ENCODE measurements at regions not wholly inside any gene's neighbourhood (a gene's known extent, or its start where the extent isn't known, plus 50 kb on each side); places are given as distances from the start of the nearest gene placed in this dataset.

DNA sequence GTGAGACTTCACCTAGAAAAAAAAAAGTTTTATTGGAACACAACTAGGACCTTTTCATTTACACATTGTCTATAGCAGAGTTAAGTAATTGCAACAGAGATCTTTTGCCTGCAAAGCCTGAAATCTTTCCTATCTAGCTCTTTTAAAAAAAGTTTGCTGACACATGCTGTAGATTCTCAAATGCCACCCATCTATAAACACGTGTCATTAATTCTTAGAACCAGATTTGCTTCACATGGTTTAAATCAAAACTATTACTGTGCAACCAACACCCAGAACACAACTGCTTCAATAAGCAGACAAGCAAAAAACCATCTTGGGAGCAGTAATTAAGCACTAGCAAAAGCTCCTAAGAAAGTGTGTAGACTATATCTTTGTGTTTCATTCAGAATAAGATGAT lies 55.0 kb downstream of the OXSM start:
- POLR2A ChIA-PET: no interaction called here
- Histone ChIP-seq H3K27me3 (ENCODE audit: insufficient read depth) (no peaks in the 10 kb centered on the region), H3K9me3 (no peaks in the 10 kb centered on the region)

DNA sequence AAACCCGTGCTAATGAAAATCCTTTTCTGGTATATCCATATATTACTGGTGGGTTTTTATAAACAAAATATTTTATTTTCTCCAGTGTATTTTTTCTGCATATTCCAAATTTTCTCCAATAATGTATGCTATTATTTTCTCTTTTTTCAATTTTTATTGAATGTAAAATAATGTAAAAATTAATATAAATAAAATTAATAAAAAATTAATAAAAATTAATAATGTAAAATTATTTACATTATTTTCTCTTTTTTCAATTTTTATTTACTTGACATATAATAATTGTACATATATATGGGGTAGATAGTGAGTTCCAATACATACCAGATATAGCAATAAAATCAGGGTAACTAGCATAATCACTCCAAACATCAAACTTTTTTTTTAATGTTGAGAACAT lies 56.4 kb downstream of the OXSM start:
- H3K27me3 ChIP-seq (ENCODE audit: insufficient read depth): no peaks in the 10 kb centered on the region
- DNase-seq: no peak
- CTCF ChIA-PET: interaction anchor here (1.1 to 3.7 kb wide), 4 partner anchors 10 to 866 kb away, joined by 3 to 21 read pairs (median 5); no protein-coding TSS in a partner anchor
- no peak overlapping the region for H3K27ac ChIP-seq (ENCODE audit: low read depth in 2 of 2, low read length in 1 of 2)
- POLR2A ChIA-PET: no interaction called here
- H3K4me1 ChIP-seq (ENCODE audit: control insufficient read depth in 1 of 2, insufficient read depth in 2 of 2, low read depth in 1 of 2, low read length in 1 of 2): no peaks in the 10 kb centered on the region
- H3K4me2 ChIP-seq: no peak overlapping the region
- H3K36me3 ChIP-seq (replicated peaks in 1 of 2; ENCODE audit: control insufficient read depth in 1 of 2, insufficient read depth in 2 of 2, low read length in 1 of 2): no peaks in the 10 kb centered on the region
- H3K79me2 ChIP-seq (ENCODE audit: insufficient read depth): no peaks in the 10 kb centered on the region
- H3F3A ChIP-seq (replicated peaks; ENCODE audit: insufficient read depth): no peaks in the 10 kb centered on the region
- no peaks in the 10 kb centered on the region for H3K9me2 ChIP-seq
- no peaks in the 10 kb centered on the region for H3K9me3 ChIP-seq
- WGBS (ENCODE audit: low lambda C conversion rate): 76% methylated on average over 1 of the region's 1 CpG
- H3K9ac ChIP-seq: no peak overlapping the region
- no peak overlapping the region for H2AFZ ChIP-seq (ENCODE audit: low read depth)
- no peaks in the 10 kb centered on the region for H4K20me1 ChIP-seq (ENCODE audit: insufficient read depth)
- H3K4me3 ChIP-seq (ENCODE audit: low read depth in 2 of 2, low read length in 1 of 2): no peak overlapping the region
- TF ChIP-seq MXI1 (IDR thresholded peaks at IDR 0.05; ENCODE audit: low read depth, low read length) (no peak), TAF1 (IDR thresholded peaks at IDR 0.05; ENCODE audit: borderline replicate concordance, low read depth, low read length) (no peak), ZBTB33 (IDR thresholded peaks at IDR 0.05; ENCODE audit: borderline replicate concordance, low read depth) (no peak), NFIC (IDR thresholded peaks at IDR 0.05; ENCODE audit: borderline replicate concordance) (no peak), USF1 (IDR thresholded peaks at IDR 0.05; ENCODE audit: borderline replicate concordance, low read depth) (no peak), RCOR1 (IDR thresholded peaks at IDR 0.05; ENCODE audit: low read length) (no peak), SIN3A (IDR thresholded peaks at IDR 0.05; ENCODE audit: borderline replicate concordance, low read depth, low read length) (no peak), CHD2 (IDR thresholded peaks at IDR 0.05; ENCODE audit: low read length, partially characterized antibody) (no peak), FOSL2 (IDR thresholded peaks at IDR 0.05; ENCODE audit: borderline replicate concordance, low read depth) (no peak), FOXM1 (IDR thresholded peaks at IDR 0.05; ENCODE audit: low read depth) (no peak), IRF3 (IDR thresholded peaks at IDR 0.05; ENCODE audit: low read depth, low read length) (no peak)
- TF ChIP-seq, protein P1, sequence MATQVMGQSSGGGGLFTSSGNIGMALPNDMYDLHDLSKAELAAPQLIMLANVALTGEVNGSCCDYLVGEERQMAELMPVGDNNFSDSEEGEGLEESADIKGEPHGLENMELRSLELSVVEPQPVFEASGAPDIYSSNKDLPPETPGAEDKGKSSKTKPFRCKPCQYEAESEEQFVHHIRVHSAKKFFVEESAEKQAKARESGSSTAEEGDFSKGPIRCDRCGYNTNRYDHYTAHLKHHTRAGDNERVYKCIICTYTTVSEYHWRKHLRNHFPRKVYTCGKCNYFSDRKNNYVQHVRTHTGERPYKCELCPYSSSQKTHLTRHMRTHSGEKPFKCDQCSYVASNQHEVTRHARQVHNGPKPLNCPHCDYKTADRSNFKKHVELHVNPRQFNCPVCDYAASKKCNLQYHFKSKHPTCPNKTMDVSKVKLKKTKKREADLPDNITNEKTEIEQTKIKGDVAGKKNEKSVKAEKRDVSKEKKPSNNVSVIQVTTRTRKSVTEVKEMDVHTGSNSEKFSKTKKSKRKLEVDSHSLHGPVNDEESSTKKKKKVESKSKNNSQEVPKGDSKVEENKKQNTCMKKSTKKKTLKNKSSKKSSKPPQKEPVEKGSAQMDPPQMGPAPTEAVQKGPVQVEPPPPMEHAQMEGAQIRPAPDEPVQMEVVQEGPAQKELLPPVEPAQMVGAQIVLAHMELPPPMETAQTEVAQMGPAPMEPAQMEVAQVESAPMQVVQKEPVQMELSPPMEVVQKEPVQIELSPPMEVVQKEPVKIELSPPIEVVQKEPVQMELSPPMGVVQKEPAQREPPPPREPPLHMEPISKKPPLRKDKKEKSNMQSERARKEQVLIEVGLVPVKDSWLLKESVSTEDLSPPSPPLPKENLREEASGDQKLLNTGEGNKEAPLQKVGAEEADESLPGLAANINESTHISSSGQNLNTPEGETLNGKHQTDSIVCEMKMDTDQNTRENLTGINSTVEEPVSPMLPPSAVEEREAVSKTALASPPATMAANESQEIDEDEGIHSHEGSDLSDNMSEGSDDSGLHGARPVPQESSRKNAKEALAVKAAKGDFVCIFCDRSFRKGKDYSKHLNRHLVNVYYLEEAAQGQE (IDR thresholded peaks at IDR 0.05; ENCODE audit: low read depth, low read length): no peak
- TF ChIP-seq, protein P2, sequence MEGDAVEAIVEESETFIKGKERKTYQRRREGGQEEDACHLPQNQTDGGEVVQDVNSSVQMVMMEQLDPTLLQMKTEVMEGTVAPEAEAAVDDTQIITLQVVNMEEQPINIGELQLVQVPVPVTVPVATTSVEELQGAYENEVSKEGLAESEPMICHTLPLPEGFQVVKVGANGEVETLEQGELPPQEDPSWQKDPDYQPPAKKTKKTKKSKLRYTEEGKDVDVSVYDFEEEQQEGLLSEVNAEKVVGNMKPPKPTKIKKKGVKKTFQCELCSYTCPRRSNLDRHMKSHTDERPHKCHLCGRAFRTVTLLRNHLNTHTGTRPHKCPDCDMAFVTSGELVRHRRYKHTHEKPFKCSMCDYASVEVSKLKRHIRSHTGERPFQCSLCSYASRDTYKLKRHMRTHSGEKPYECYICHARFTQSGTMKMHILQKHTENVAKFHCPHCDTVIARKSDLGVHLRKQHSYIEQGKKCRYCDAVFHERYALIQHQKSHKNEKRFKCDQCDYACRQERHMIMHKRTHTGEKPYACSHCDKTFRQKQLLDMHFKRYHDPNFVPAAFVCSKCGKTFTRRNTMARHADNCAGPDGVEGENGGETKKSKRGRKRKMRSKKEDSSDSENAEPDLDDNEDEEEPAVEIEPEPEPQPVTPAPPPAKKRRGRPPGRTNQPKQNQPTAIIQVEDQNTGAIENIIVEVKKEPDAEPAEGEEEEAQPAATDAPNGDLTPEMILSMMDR (IDR thresholded peaks at IDR 0.05): no peak

More for the DNA sequence above, 55.0 kb downstream of the OXSM start:
- WGBS (ENCODE audit: low lambda C conversion rate): 29% methylated on average over 1 of the region's 1 CpG
- Histone ChIP-seq H3K36me3 (replicated peaks in 1 of 2; ENCODE audit: control insufficient read depth in 1 of 2, insufficient read depth in 2 of 2, low read length in 1 of 2) (no peaks in the 10 kb centered on the region), H3K9me2 (no peaks in the 10 kb centered on the region), H4K20me1 (ENCODE audit: insufficient read depth) (no peaks in the 10 kb centered on the region), H3K4me3 (ENCODE audit: low read depth in 2 of 2, low read length in 1 of 2) (no peak overlapping the region), H3K27ac (ENCODE audit: low read depth in 2 of 2, low read length in 1 of 2) (no peak overlapping the region), H3F3A (replicated peaks; ENCODE audit: insufficient read depth) (no peaks in the 10 kb centered on the region), H3K4me1 (ENCODE audit: control insufficient read depth in 1 of 2, insufficient read depth in 2 of 2, low read depth in 1 of 2, low read length in 1 of 2) (no peaks in the 10 kb centered on the region), H2AFZ (ENCODE audit: low read depth) (no peak overlapping the region), H3K4me2 (no peak overlapping the region), H3K79me2 (ENCODE audit: insufficient read depth) (no peaks in the 10 kb centered on the region), H3K9ac (no peak overlapping the region)
- TF ChIP-seq MEF2A (IDR thresholded peaks at IDR 0.05; ENCODE audit: borderline replicate concordance, low read depth) (no peak), NRF1 (IDR thresholded peaks at IDR 0.05; ENCODE audit: low read depth, low read length) (no peak), IRF3 (IDR thresholded peaks at IDR 0.05; ENCODE audit: low read depth, low read length) (no peak)
- no peak for DNase-seq
- CTCF ChIA-PET: interaction anchor here (1.2 to 3.7 kb wide), 4 partner anchors 12 to 1274 kb away, joined by 3 to 21 read pairs (median 6); no protein-coding TSS in a partner anchor

Measured in SK-N-SH (cell line).